ENCODE measurements at regions not wholly inside any gene's neighbourhood (a gene's known extent, or its start where the extent isn't known, plus 50 kb on each side); places are given as distances from the start of the nearest gene placed in this dataset.

GRCh38 chr18:25568986-25569385, 217.0 kb upstream of the ZNF521 start:
- no peaks in the 10 kb centered on the region for H3K27me3 ChIP-seq (replicated peaks; ENCODE audit: insufficient read depth)

GRCh38 chr18:25563816-25564683, 212.1 kb upstream of the ZNF521 start:
- no peak for DNase-seq (ENCODE audit: low spot score)
- H3K4me3 ChIP-seq, result no peak overlapping the region
- no peaks in the 10 kb centered on the region for H3K36me3 ChIP-seq
- no peaks in the 10 kb centered on the region for H3K27me3 ChIP-seq (replicated peaks; ENCODE audit: insufficient read depth)
- H3K9me3 ChIP-seq, result no peaks in the 10 kb centered on the region
- intact Hi-C loops (cut with DNase I), result no loop called here
- H3K27ac ChIP-seq, result no peak overlapping the region
- 84% methylated on average over 16 of the region's 16 CpGs for WGBS
- TF ChIP-seq POLR2A (IDR thresholded peaks at IDR 0.05) (no peak), CTCF (IDR thresholded peaks at IDR 0.05) (no peak), POLR2AphosphoS5 (IDR thresholded peaks at IDR 0.05) (no peak)
- no peaks in the 10 kb centered on the region for H3K4me1 ChIP-seq (replicated peaks)

More at GRCh38 chr18:25568986-25569385, 217.0 kb upstream of the ZNF521 start:
- H3K9me3 ChIP-seq, result no peaks in the 10 kb centered on the region
- H3K4me1 ChIP-seq (replicated peaks), result no peaks in the 10 kb centered on the region
- H3K36me3 ChIP-seq, result no peaks in the 10 kb centered on the region
- intact Hi-C loops (cut with DNase I), result no loop called here
- H3K27ac ChIP-seq, result no peak overlapping the region
- whole genome bisulfite sequencing, result 54% methylated on average over 5 of the region's 5 CpGs
- DNase-seq (ENCODE audit: low spot score), result no peak
- no peak for TF ChIP-seq POLR2AphosphoS5 (IDR thresholded peaks at IDR 0.05)
- no peak for TF ChIP-seq CTCF (IDR thresholded peaks at IDR 0.05)
- TF ChIP-seq POLR2A (IDR thresholded peaks at IDR 0.05), result no peak
- H3K4me3 ChIP-seq, result no peak overlapping the region

- no peak overlapping the region for H3K4me3 ChIP-seq
- H3K9me3 ChIP-seq, result no peaks in the 10 kb centered on the region
- TF ChIP-seq POLR2AphosphoS5 (IDR thresholded peaks at IDR 0.05) (no peak), CTCF (IDR thresholded peaks at IDR 0.05) (no peak), POLR2A (IDR thresholded peaks at IDR 0.05) (no peak)
- WGBS, result 79% methylated on average over 3 of the region's 3 CpGs
- DNase-seq (ENCODE audit: low spot score), result no peak
- no peaks in the 10 kb centered on the region for H3K4me1 ChIP-seq (replicated peaks)
- H3K27ac ChIP-seq, result no peak overlapping the region
- no peaks in the 10 kb centered on the region for H3K27me3 ChIP-seq (replicated peaks; ENCODE audit: insufficient read depth)
- intact Hi-C loops (cut with DNase I), result no loop called here
- H3K36me3 ChIP-seq, result no peaks in the 10 kb centered on the region
Observed at GRCh38 chr18:25563346-25563745, 211.4 kb upstream of the ZNF521 start.

GRCh38 chr18:25561918-25562317, 210.0 kb upstream of the ZNF521 start:
- no peak for DNase-seq (ENCODE audit: low spot score)
- no peaks in the 10 kb centered on the region for H3K27me3 ChIP-seq (replicated peaks; ENCODE audit: insufficient read depth)
- WGBS, result 77% methylated on average over 6 of the region's 6 CpGs
- intact Hi-C loops (cut with DNase I), result no loop called here
- TF ChIP-seq CTCF (IDR thresholded peaks at IDR 0.05) (no peak), POLR2A (IDR thresholded peaks at IDR 0.05) (no peak), POLR2AphosphoS5 (IDR thresholded peaks at IDR 0.05) (no peak)
- H3K36me3 ChIP-seq, result no peaks in the 10 kb centered on the region
- H3K9me3 ChIP-seq, result no peaks in the 10 kb centered on the region
- H3K4me3 ChIP-seq, result no peak overlapping the region
- H3K4me1 ChIP-seq (replicated peaks), result no peaks in the 10 kb centered on the region
- H3K27ac ChIP-seq, result no peak overlapping the region

GRCh38 chr18:25560369-25560768, 208.4 kb upstream of the ZNF521 start:
- TF ChIP-seq CTCF (IDR thresholded peaks at IDR 0.05) (no peak), POLR2AphosphoS5 (IDR thresholded peaks at IDR 0.05) (peak; percentile 85)
- intact Hi-C loops (cut with DNase I), result no loop called here
- H3K9me3 ChIP-seq, result no peaks in the 10 kb centered on the region
- no peaks in the 10 kb centered on the region for H3K36me3 ChIP-seq
- H3K4me1 ChIP-seq (replicated peaks), result no peaks in the 10 kb centered on the region
- peak; percentile 69 for DNase-seq (ENCODE audit: low spot score)
- no peaks in the 10 kb centered on the region for H3K27me3 ChIP-seq (replicated peaks; ENCODE audit: insufficient read depth)
- no peak overlapping the region for H3K27ac ChIP-seq
- H3K4me3 ChIP-seq, result no peak overlapping the region
- 37% methylated on average over 4 of the region's 4 CpGs for WGBS
